ENCODE measurements at regions not wholly inside any gene's neighbourhood (a gene's known extent, or its start where the extent isn't known, plus 50 kb on each side); places are given as distances from the start of the nearest gene placed in this dataset.
"Not testable (repeated sequence)": the region's sequence is repeated elsewhere in the genome, so short reads cannot be mapped to it uniquely, and the experiment has no call there.

GRCh38 chr4:170522427-170522970 lies 432.7 kb upstream of the AADAT start:
- Histone ChIP-seq H3K27me3 (ENCODE audit: control insufficient read depth, insufficient read depth, low read length) (no peaks in the 10 kb centered on the region), H3K36me3 (ENCODE audit: control insufficient read depth, insufficient read depth, low read length) (no peaks in the 10 kb centered on the region), H3K4me3 (ENCODE audit: low read length) (no peak overlapping the region), H3K27ac (ENCODE audit: low read length) (no peak overlapping the region), H3K9me3 (ENCODE audit: control insufficient read depth, low read depth, low read length) (no peaks in the 10 kb centered on the region), H3K4me1 (ENCODE audit: control insufficient read depth, insufficient read depth, low read length) (no peaks in the 10 kb centered on the region)
- WGBS (ENCODE audit: insufficient coverage, low lambda C conversion rate) = 85% methylated on average over 2 of the region's 5 CpGs
- DNase-seq = no peak

- Histone ChIP-seq H3K9me3 (ENCODE audit: control insufficient read depth, low read depth, low read length) (no peaks in the 10 kb centered on the region), H3K36me3 (ENCODE audit: control insufficient read depth, insufficient read depth, low read length) (no peaks in the 10 kb centered on the region), H3K4me3 (ENCODE audit: low read length) (no peak overlapping the region), H3K4me1 (ENCODE audit: control insufficient read depth, insufficient read depth, low read length) (no peaks in the 10 kb centered on the region), H3K27ac (ENCODE audit: low read length) (no peak overlapping the region), H3K27me3 (ENCODE audit: control insufficient read depth, insufficient read depth, low read length) (no peaks in the 10 kb centered on the region)
- no peak for DNase-seq
- WGBS (ENCODE audit: insufficient coverage, low lambda C conversion rate) = 80% methylated on average over 1 of the region's 1 CpG
Measured at GRCh38 chr4:170497689-170498088, 407.9 kb upstream of the AADAT start.

- Histone ChIP-seq H3K4me1 (ENCODE audit: control insufficient read depth, insufficient read depth, low read length) (no peaks in the 10 kb centered on the region), H3K36me3 (ENCODE audit: control insufficient read depth, insufficient read depth, low read length) (no peaks in the 10 kb centered on the region), H3K27ac (ENCODE audit: low read length) (no peak overlapping the region), H3K27me3 (ENCODE audit: control insufficient read depth, insufficient read depth, low read length) (no peaks in the 10 kb centered on the region), H3K9me3 (ENCODE audit: control insufficient read depth, low read depth, low read length) (no peaks in the 10 kb centered on the region), H3K4me3 (ENCODE audit: low read length) (no peak overlapping the region)
- peak in 1 of 2 donors; percentile 1 for DNase-seq
- 38% methylated on average over 5 of the region's 12 CpGs for WGBS (ENCODE audit: insufficient coverage, low lambda C conversion rate)
Measured at GRCh38 chr4:170497112-170497511, 407.4 kb upstream of the AADAT start.

- H3K27ac ChIP-seq (ENCODE audit: low read length) = no peak overlapping the region
- DNase-seq = no peak
- no peak overlapping the region for H3K4me3 ChIP-seq (ENCODE audit: low read length)
- 100% methylated on average over 2 of the region's 2 CpGs for WGBS (ENCODE audit: insufficient coverage, low lambda C conversion rate)
- no peaks in the 10 kb centered on the region for H3K27me3 ChIP-seq (ENCODE audit: control insufficient read depth, insufficient read depth, low read length)
- no peaks in the 10 kb centered on the region for H3K36me3 ChIP-seq (ENCODE audit: control insufficient read depth, insufficient read depth, low read length)
- no peaks in the 10 kb centered on the region for H3K9me3 ChIP-seq (ENCODE audit: control insufficient read depth, low read depth, low read length)
- no peaks in the 10 kb centered on the region for H3K4me1 ChIP-seq (ENCODE audit: control insufficient read depth, insufficient read depth, low read length)
Measured at GRCh38 chr4:170491981-170492380, 402.2 kb upstream of the AADAT start.

GRCh38 chr4:170476351-170476750 lies 386.6 kb upstream of the AADAT start:
- Histone ChIP-seq H3K36me3 (ENCODE audit: control insufficient read depth, insufficient read depth, low read length) (no peaks in the 10 kb centered on the region), H3K4me3 (ENCODE audit: low read length) (no peak overlapping the region), H3K4me1 (ENCODE audit: control insufficient read depth, insufficient read depth, low read length) (no peaks in the 10 kb centered on the region), H3K27ac (ENCODE audit: low read length) (no peak overlapping the region), H3K9me3 (ENCODE audit: control insufficient read depth, low read depth, low read length) (no peaks in the 10 kb centered on the region), H3K27me3 (ENCODE audit: control insufficient read depth, insufficient read depth, low read length) (no peaks in the 10 kb centered on the region)
- no CpG with 5 or more reads among the region's 2 CpGs for WGBS (ENCODE audit: insufficient coverage, low lambda C conversion rate)
- DNase-seq = no peak

GRCh38 chr4:170465429-170465828 lies 375.7 kb upstream of the AADAT start:
- H3K4me1 ChIP-seq (ENCODE audit: control insufficient read depth, insufficient read depth, low read length) = no peaks in the 10 kb centered on the region
- no peak overlapping the region for H3K4me3 ChIP-seq (ENCODE audit: low read length)
- H3K9me3 ChIP-seq (ENCODE audit: control insufficient read depth, low read depth, low read length) = no peaks in the 10 kb centered on the region
- WGBS (ENCODE audit: insufficient coverage, low lambda C conversion rate) = no CpG with 5 or more reads among the region's 5 CpGs
- H3K36me3 ChIP-seq (ENCODE audit: control insufficient read depth, insufficient read depth, low read length) = no peaks in the 10 kb centered on the region
- no peak overlapping the region for H3K27ac ChIP-seq (ENCODE audit: low read length)
- peak in 1 of 2 donors; percentile 9 for DNase-seq
- no peaks in the 10 kb centered on the region for H3K27me3 ChIP-seq (ENCODE audit: control insufficient read depth, insufficient read depth, low read length)

- WGBS (ENCODE audit: insufficient coverage, low lambda C conversion rate) = no CpG with 5 or more reads among the region's 5 CpGs
- Histone ChIP-seq H3K4me1 (ENCODE audit: control insufficient read depth, insufficient read depth, low read length) (no peaks in the 10 kb centered on the region), H3K27me3 (ENCODE audit: control insufficient read depth, insufficient read depth, low read length) (no peaks in the 10 kb centered on the region), H3K36me3 (ENCODE audit: control insufficient read depth, insufficient read depth, low read length) (no peaks in the 10 kb centered on the region), H3K27ac (ENCODE audit: low read length) (no peak overlapping the region), H3K4me3 (ENCODE audit: low read length) (no peak overlapping the region), H3K9me3 (ENCODE audit: control insufficient read depth, low read depth, low read length) (no peaks in the 10 kb centered on the region)
- DNase-seq = no peak
Measured at GRCh38 chr4:170464614-170465197, 374.9 kb upstream of the AADAT start.

GRCh38 chr4:170446782-170447181 lies 357.0 kb upstream of the AADAT start:
- no peak for DNase-seq
- Histone ChIP-seq H3K27me3 (ENCODE audit: control insufficient read depth, insufficient read depth, low read length) (no peaks in the 10 kb centered on the region), H3K4me1 (ENCODE audit: control insufficient read depth, insufficient read depth, low read length) (no peaks in the 10 kb centered on the region), H3K36me3 (ENCODE audit: control insufficient read depth, insufficient read depth, low read length) (no peaks in the 10 kb centered on the region), H3K9me3 (ENCODE audit: control insufficient read depth, low read depth, low read length) (no peaks in the 10 kb centered on the region), H3K27ac (ENCODE audit: low read length) (no peak overlapping the region), H3K4me3 (ENCODE audit: low read length) (no peak overlapping the region)
- WGBS (ENCODE audit: insufficient coverage, low lambda C conversion rate) = no CpG with 5 or more reads among the region's 3 CpGs

GRCh38 chr4:170441146-170441545 lies 351.4 kb upstream of the AADAT start:
- H3K4me3 ChIP-seq (ENCODE audit: low read length); H3K4me1 ChIP-seq (ENCODE audit: control insufficient read depth, insufficient read depth, low read length); DNase-seq; H3K36me3 ChIP-seq (ENCODE audit: control insufficient read depth, insufficient read depth, low read length); H3K9me3 ChIP-seq (ENCODE audit: control insufficient read depth, low read depth, low read length); H3K27me3 ChIP-seq (ENCODE audit: control insufficient read depth, insufficient read depth, low read length); H3K27ac ChIP-seq (ENCODE audit: low read length): not testable (repeated sequence)
- WGBS (ENCODE audit: insufficient coverage, low lambda C conversion rate) = no CpG with 5 or more reads among the region's 2 CpGs

GRCh38 chr4:170428929-170429328 lies 339.2 kb upstream of the AADAT start:
- no CpG with 5 or more reads among the region's 5 CpGs for WGBS (ENCODE audit: insufficient coverage, low lambda C conversion rate)
- DNase-seq = no peak
- no peaks in the 10 kb centered on the region for H3K4me1 ChIP-seq (ENCODE audit: control insufficient read depth, insufficient read depth, low read length)
- H3K27me3 ChIP-seq (ENCODE audit: control insufficient read depth, insufficient read depth, low read length) = no peaks in the 10 kb centered on the region
- no peaks in the 10 kb centered on the region for H3K36me3 ChIP-seq (ENCODE audit: control insufficient read depth, insufficient read depth, low read length)
- no peak overlapping the region for H3K4me3 ChIP-seq (ENCODE audit: low read length)
- no peak overlapping the region for H3K27ac ChIP-seq (ENCODE audit: low read length)
- H3K9me3 ChIP-seq (ENCODE audit: control insufficient read depth, low read depth, low read length) = no peaks in the 10 kb centered on the region

- no peaks in the 10 kb centered on the region for H3K4me1 ChIP-seq (ENCODE audit: control insufficient read depth, insufficient read depth, low read length)
- H3K27ac ChIP-seq (ENCODE audit: low read length) = no peak overlapping the region
- no peaks in the 10 kb centered on the region for H3K36me3 ChIP-seq (ENCODE audit: control insufficient read depth, insufficient read depth, low read length)
- no peak for DNase-seq
- H3K4me3 ChIP-seq (ENCODE audit: low read length) = no peak overlapping the region
- WGBS (ENCODE audit: insufficient coverage, low lambda C conversion rate) = 85% methylated on average over 5 of the region's 5 CpGs
- no peaks in the 10 kb centered on the region for H3K9me3 ChIP-seq (ENCODE audit: control insufficient read depth, low read depth, low read length)
- H3K27me3 ChIP-seq (ENCODE audit: control insufficient read depth, insufficient read depth, low read length) = no peaks in the 10 kb centered on the region
Measured at GRCh38 chr4:170425521-170426143, 335.9 kb upstream of the AADAT start.
